ENCODE measurements at regions not wholly inside any gene's neighbourhood (a gene's known extent, or its start where the extent isn't known, plus 50 kb on each side); places are given as distances from the start of the nearest gene placed in this dataset.

GRCh38 chr13:44230071-44230470, 143.6 kb upstream of the SERP2 start:
- no peak overlapping the region for H3K4me3 ChIP-seq (replicated peaks in 1 of 4; ENCODE audit: control extremely low read depth in 1 of 4, insufficient read depth in 1 of 4, low read depth in 3 of 4, low read length in 4 of 4)
- H3K9ac ChIP-seq (ENCODE audit: insufficient read depth, low read length), result no peak overlapping the region
- H3K4me2 ChIP-seq (ENCODE audit: extremely low read depth, insufficient read depth, low read length), result no peak overlapping the region
- H3K9me3 ChIP-seq (ENCODE audit: control insufficient read depth, insufficient read depth, low read depth, low read length), result no peaks in the 10 kb centered on the region
- no peaks in the 10 kb centered on the region for H4K20me1 ChIP-seq (ENCODE audit: control insufficient read depth, extremely low read depth, insufficient read depth, low read length)
- no peak for DNase-seq (ENCODE audit: low read depth in 2 of 2)
- TF ChIP-seq CTCF (conservative IDR thresholded peaks at IDR 0.05 in 1 of 2, IDR thresholded peaks at IDR 0.05 in 1 of 2; ENCODE audit: low read depth in 1 of 2, low read length in 2 of 2) (no peak), EZH2 (IDR thresholded peaks at IDR 0.05; ENCODE audit: low read length, missing control alignments) (no peak)
- no peaks in the 10 kb centered on the region for H3K36me3 ChIP-seq (ENCODE audit: control insufficient read depth, insufficient read depth, low read length)
- no peak overlapping the region for H2AFZ ChIP-seq (ENCODE audit: low read length)
- no peaks in the 10 kb centered on the region for H3K27me3 ChIP-seq (ENCODE audit: control insufficient read depth, insufficient read depth, low read length)
- no peaks in the 10 kb centered on the region for H3K79me2 ChIP-seq (ENCODE audit: control insufficient read depth, insufficient read depth, low read length)
- no peak overlapping the region for H3K27ac ChIP-seq (ENCODE audit: insufficient read depth, low read length)
- H3K4me1 ChIP-seq (ENCODE audit: control insufficient read depth, extremely low read depth, insufficient read depth, low read length), result peaks cover 7% of the 10 kb centered on the region

- no peak overlapping the region for H2AFZ ChIP-seq (ENCODE audit: low read length)
- H3K9me3 ChIP-seq (ENCODE audit: control insufficient read depth, insufficient read depth, low read depth, low read length), result no peaks in the 10 kb centered on the region
- no peaks in the 10 kb centered on the region for H3K27me3 ChIP-seq (ENCODE audit: control insufficient read depth, insufficient read depth, low read length)
- TF ChIP-seq CTCF (conservative IDR thresholded peaks at IDR 0.05 in 1 of 2, IDR thresholded peaks at IDR 0.05 in 1 of 2; ENCODE audit: low read depth in 1 of 2, low read length in 2 of 2) (no peak), EZH2 (IDR thresholded peaks at IDR 0.05; ENCODE audit: low read length, missing control alignments) (no peak)
- no peaks in the 10 kb centered on the region for H3K79me2 ChIP-seq (ENCODE audit: control insufficient read depth, insufficient read depth, low read length)
- no peaks in the 10 kb centered on the region for H3K36me3 ChIP-seq (ENCODE audit: control insufficient read depth, insufficient read depth, low read length)
- no peak overlapping the region for H3K9ac ChIP-seq (ENCODE audit: insufficient read depth, low read length)
- H3K4me1 ChIP-seq (ENCODE audit: control insufficient read depth, extremely low read depth, insufficient read depth, low read length), result peaks cover 7% of the 10 kb centered on the region
- H3K4me2 ChIP-seq (ENCODE audit: extremely low read depth, insufficient read depth, low read length), result no peak overlapping the region
- H3K4me3 ChIP-seq (replicated peaks in 1 of 4; ENCODE audit: control extremely low read depth in 1 of 4, insufficient read depth in 1 of 4, low read depth in 3 of 4, low read length in 4 of 4), result no peak overlapping the region
- DNase-seq (ENCODE audit: low read depth in 2 of 2), result peak in 1 of 2 donors; percentile 58
- no peaks in the 10 kb centered on the region for H4K20me1 ChIP-seq (ENCODE audit: control insufficient read depth, extremely low read depth, insufficient read depth, low read length)
- H3K27ac ChIP-seq (ENCODE audit: insufficient read depth, low read length), result no peak overlapping the region
Measured at GRCh38 chr13:44230736-44231135, 142.9 kb upstream of the SERP2 start.

GRCh38 chr13:44231786-44232516, 141.7 kb upstream of the SERP2 start:
- no peaks in the 10 kb centered on the region for H3K9me3 ChIP-seq (ENCODE audit: control insufficient read depth, insufficient read depth, low read depth, low read length)
- no peaks in the 10 kb centered on the region for H3K36me3 ChIP-seq (ENCODE audit: control insufficient read depth, insufficient read depth, low read length)
- DNase-seq (ENCODE audit: low read depth in 2 of 2), result peak; percentile 95
- H3K9ac ChIP-seq (ENCODE audit: insufficient read depth, low read length), result no peak overlapping the region
- H3K4me3 ChIP-seq (replicated peaks in 1 of 4; ENCODE audit: control extremely low read depth in 1 of 4, insufficient read depth in 1 of 4, low read depth in 3 of 4, low read length in 4 of 4), result no peak overlapping the region
- no peak for TF ChIP-seq EZH2 (IDR thresholded peaks at IDR 0.05; ENCODE audit: low read length, missing control alignments)
- no peak for TF ChIP-seq CTCF (conservative IDR thresholded peaks at IDR 0.05 in 1 of 2, IDR thresholded peaks at IDR 0.05 in 1 of 2; ENCODE audit: low read depth in 1 of 2, low read length in 2 of 2)
- no peaks in the 10 kb centered on the region for H4K20me1 ChIP-seq (ENCODE audit: control insufficient read depth, extremely low read depth, insufficient read depth, low read length)
- H3K27ac ChIP-seq (ENCODE audit: insufficient read depth, low read length), result peak overlapping the region; percentile 28
- H3K27me3 ChIP-seq (ENCODE audit: control insufficient read depth, insufficient read depth, low read length), result no peaks in the 10 kb centered on the region
- peak overlapping the region; percentile 16 for H3K4me2 ChIP-seq (ENCODE audit: extremely low read depth, insufficient read depth, low read length)
- H2AFZ ChIP-seq (ENCODE audit: low read length), result no peak overlapping the region
- H3K79me2 ChIP-seq (ENCODE audit: control insufficient read depth, insufficient read depth, low read length), result no peaks in the 10 kb centered on the region
- peaks cover 19% of the 10 kb centered on the region for H3K4me1 ChIP-seq (ENCODE audit: control insufficient read depth, extremely low read depth, insufficient read depth, low read length)

All from fibroblast of lung (primary cell).